ENCODE measurements at regions not wholly inside any gene's neighbourhood (a gene's known extent, or its start where the extent isn't known, plus 50 kb on each side); places are given as distances from the start of the nearest gene placed in this dataset.

DNA sequence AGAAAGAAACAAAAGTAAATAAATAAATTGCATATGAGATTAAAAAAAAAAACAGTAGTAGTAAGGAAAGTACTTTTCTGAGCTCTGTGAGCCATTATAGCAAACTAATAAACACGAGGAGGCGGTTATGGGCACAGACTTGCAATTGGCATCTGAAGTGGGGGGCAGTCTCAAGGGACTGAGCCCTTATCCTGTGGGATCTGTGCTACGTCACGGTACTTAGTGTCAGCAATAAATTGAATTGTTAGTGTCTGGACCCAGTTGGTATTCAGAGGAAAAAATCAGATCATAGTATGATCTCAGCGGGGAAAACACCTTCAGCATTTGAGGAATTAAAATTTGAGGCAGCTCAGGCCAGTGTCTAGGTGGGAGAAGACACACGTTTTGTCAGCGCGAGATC is 76.6 kb upstream of the TEX51 start:
- H3K27ac Mint-ChIP-seq, result no peak overlapping the region
- no peaks in the 10 kb centered on the region for H3K4me1 Mint-ChIP-seq (ENCODE audit: low read depth)
- DNase-seq, result no peak
- POLR2A ChIA-PET, result no interaction called here
- peaks cover 14% of the 10 kb centered on the region for H3K27me3 Mint-ChIP-seq
- H3K9me3 Mint-ChIP-seq, result no peaks in the 10 kb centered on the region
- CTCF ChIA-PET, result no interaction called here
- no peaks in the 10 kb centered on the region for H3K36me3 Mint-ChIP-seq
- no peak overlapping the region for H3K4me3 Mint-ChIP-seq
- intact Hi-C loops (cut with micrococcal nuclease), result no loop called here

DNA sequence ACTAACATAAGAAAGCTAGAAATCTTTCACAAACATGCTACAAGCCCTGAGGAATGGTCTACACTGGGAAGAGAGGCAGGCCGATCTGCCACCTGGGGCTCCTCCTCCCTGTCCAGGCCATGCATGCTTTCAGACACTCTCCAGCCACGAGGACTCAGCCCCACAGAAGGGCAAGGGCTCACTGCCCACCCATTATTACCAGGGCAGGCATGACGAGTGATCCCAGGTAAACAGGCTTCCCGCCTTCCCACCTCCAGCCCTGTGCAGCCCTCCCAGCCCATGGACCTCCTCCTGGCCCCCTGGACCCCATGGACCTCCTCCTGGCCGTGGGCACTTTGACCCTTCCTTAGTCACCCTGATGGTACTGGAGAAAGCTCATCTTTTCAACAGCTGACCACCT is 75.8 kb upstream of the TEX51 start:
- Mint-ChIP-seq H3K36me3 (no peaks in the 10 kb centered on the region), H3K4me3 (no peak overlapping the region), H3K4me1 (ENCODE audit: low read depth) (no peaks in the 10 kb centered on the region), H3K27ac (no peak overlapping the region), H3K9me3 (no peaks in the 10 kb centered on the region), H3K27me3 (peaks cover 14% of the 10 kb centered on the region)
- ChIA-PET CTCF (interaction anchor here (0.6 kb wide), 1 partner anchor 546 kb away, joined by 3 read pairs; no protein-coding TSS in a partner anchor), POLR2A (no interaction called here)
- intact Hi-C loops (cut with micrococcal nuclease), result no loop called here
- no peak for DNase-seq

DNA sequence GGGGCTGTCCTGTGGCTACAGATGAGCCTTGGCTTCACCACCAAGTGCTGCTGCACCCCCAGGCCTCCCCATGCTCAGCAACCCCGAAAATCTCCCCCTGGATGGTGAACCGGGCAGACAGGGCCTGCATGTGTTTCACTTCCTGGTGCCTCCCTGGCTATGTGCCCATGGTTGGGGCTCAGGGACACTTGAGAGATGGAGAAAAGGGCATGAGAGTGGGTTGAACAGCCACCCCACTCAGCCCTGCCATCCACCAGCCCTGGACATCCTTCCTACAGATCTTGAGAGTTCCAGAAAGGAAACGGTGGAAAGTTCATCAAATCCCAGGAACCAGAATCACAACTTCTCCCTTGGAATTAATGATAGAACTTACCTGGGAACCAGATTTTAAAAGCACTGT is 74.7 kb upstream of the TEX51 start:
- CTCF ChIA-PET, result no interaction called here
- no peaks in the 10 kb centered on the region for H3K36me3 Mint-ChIP-seq
- H3K9me3 Mint-ChIP-seq, result no peaks in the 10 kb centered on the region
- POLR2A ChIA-PET, result no interaction called here
- H3K27me3 Mint-ChIP-seq, result peaks cover 13% of the 10 kb centered on the region
- H3K4me1 Mint-ChIP-seq (ENCODE audit: low read depth), result no peaks in the 10 kb centered on the region
- H3K4me3 Mint-ChIP-seq, result no peak overlapping the region
- DNase-seq, result no peak
- intact Hi-C loops (cut with micrococcal nuclease), result no loop called here
- H3K27ac Mint-ChIP-seq, result no peak overlapping the region

DNA sequence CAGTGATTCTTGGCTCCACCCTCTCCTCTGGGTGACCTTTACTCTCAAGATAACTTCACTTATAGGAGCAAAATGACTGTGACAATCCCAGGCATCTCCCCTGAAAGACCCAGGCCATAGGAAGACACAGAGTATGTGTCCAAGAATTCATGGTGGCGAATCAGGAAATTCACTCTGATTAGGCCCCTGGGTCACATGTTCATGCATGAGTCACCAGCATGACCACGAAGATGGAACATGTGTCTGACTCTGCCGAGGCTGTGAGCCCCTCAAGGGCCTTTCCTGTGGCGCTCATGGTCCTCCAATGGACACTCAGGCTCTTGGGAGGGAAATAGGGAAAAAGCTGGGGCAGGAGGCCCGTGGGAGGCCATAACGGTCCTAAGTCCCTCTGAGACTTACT is 74.0 kb upstream of the TEX51 start:
- CTCF ChIA-PET, result no interaction called here
- DNase-seq, result no peak
- intact Hi-C loops (cut with micrococcal nuclease), result no loop called here

DNA sequence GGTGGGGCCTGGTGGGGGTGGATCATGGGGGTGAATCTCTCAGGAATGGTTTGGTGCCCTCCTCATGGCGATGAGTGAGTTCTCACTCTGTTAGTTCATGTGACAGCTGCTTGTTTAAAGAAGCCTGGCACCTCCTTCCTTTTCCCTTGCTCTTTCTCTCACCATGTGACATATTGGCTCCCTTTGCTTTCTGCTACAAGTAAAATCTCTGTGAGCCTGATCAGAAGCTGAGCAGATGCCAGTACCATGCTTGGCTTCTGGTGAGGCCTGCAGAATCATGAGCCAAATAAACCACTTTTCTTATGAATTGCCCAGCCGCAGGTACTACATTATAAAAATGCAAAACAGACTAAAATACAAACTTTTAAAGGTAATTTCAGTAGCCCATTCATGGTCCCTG is 73.4 kb upstream of the TEX51 start:
- Mint-ChIP-seq H3K4me1 (ENCODE audit: low read depth) (no peaks in the 10 kb centered on the region), H3K9me3 (no peaks in the 10 kb centered on the region), H3K36me3 (no peaks in the 10 kb centered on the region), H3K27ac (no peak overlapping the region), H3K4me3 (no peak overlapping the region), H3K27me3 (peaks cover 10% of the 10 kb centered on the region)
- ChIA-PET POLR2A (no interaction called here), CTCF (no interaction called here)
- no peak for DNase-seq
- intact Hi-C loops (cut with micrococcal nuclease), result no loop called here

More for the DNA sequence above, 74.0 kb upstream of the TEX51 start:
- Mint-ChIP-seq H3K9me3 (no peaks in the 10 kb centered on the region), H3K36me3 (no peaks in the 10 kb centered on the region), H3K4me1 (ENCODE audit: low read depth) (no peaks in the 10 kb centered on the region), H3K4me3 (no peak overlapping the region), H3K27ac (no peak overlapping the region), H3K27me3 (peaks cover 11% of the 10 kb centered on the region)
- POLR2A ChIA-PET, result no interaction called here

DNA sequence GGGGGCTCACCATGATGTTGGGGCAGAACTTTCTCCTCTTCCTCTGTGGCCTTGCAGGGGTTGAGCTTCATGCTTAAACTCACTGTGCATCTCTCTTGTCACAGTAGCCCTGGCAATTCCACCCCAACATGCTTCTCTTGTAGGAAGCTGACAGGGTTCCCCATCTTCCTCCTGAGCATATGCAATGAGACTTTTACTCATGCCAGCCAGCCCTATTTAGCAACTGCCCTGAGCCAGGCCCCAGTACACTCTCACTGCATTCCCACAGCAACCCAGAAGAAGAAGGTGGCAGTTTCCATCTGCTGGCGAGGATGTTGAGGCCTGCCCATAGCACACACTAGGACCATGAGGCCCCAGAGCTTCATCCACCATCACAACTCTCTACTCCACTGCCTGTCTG is 72.2 kb upstream of the TEX51 start:
- Mint-ChIP-seq H3K27me3 (peaks cover 1% of the 10 kb centered on the region), H3K27ac (no peak overlapping the region)
- CTCF ChIA-PET, result no interaction called here

DNA sequence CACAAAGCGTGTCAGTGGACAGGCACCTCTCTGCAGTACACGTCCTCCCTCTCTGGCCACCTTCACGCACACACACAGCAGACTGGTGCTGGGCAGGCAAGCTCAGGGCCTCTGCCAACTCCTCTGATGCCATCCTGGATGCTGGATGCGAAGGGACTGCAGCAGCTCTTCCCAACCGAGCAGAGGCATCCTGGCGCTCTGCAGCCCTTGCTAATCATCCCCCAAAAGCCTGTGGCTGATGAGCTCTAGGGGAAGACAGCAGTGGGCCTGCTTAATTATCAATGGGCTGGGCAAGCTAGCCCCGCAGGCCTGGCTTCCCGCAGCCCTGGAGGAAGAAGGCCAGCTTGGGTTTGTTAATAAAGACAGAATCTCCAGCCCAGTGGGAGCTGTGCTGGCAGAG is 71.3 kb upstream of the TEX51 start:
- CTCF ChIA-PET, result no interaction called here
- no peaks in the 10 kb centered on the region for H3K36me3 Mint-ChIP-seq
- no peak for DNase-seq
- POLR2A ChIA-PET, result no interaction called here
- no peaks in the 10 kb centered on the region for H3K9me3 Mint-ChIP-seq
- H3K4me3 Mint-ChIP-seq, result no peak overlapping the region
- no peaks in the 10 kb centered on the region for H3K4me1 Mint-ChIP-seq (ENCODE audit: low read depth)
- intact Hi-C loops (cut with micrococcal nuclease), result no loop called here
- no peak overlapping the region for H3K27ac Mint-ChIP-seq
- H3K27me3 Mint-ChIP-seq, result peaks cover 1% of the 10 kb centered on the region

More for the DNA sequence above, 72.2 kb upstream of the TEX51 start:
- Mint-ChIP-seq H3K4me1 (ENCODE audit: low read depth) (no peaks in the 10 kb centered on the region), H3K9me3 (no peaks in the 10 kb centered on the region), H3K4me3 (no peak overlapping the region), H3K36me3 (no peaks in the 10 kb centered on the region)
- POLR2A ChIA-PET, result no interaction called here
- intact Hi-C loops (cut with micrococcal nuclease), result no loop called here
- DNase-seq, result no peak

DNA sequence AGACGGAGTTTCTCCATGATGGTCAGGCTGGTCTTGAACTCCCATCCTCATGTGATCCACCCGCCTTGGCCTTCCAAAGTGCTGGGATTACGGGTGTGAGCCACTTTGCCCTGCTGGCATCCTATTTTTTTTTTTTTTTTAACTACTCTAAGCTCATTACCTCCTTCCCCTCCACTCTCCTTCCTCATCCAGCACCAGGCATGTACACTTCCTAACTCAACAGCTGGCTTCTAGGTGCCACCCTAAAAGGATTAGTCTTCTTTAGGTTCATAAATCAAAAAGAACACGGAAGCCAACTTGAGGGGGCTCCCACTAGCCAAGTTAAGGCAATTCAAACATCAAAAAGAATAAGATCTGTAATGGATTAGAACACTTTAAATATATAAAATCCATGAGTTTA is 70.6 kb upstream of the TEX51 start:
- Mint-ChIP-seq H3K4me1 (ENCODE audit: low read depth) (no peaks in the 10 kb centered on the region), H3K27ac (no peak overlapping the region), H3K27me3 (peaks cover 1% of the 10 kb centered on the region), H3K4me3 (no peak overlapping the region), H3K36me3 (no peaks in the 10 kb centered on the region), H3K9me3 (no peaks in the 10 kb centered on the region)
- no peak for DNase-seq
- CTCF ChIA-PET, result no interaction called here
- POLR2A ChIA-PET, result no interaction called here
- intact Hi-C loops (cut with micrococcal nuclease), result no loop called here

DNA sequence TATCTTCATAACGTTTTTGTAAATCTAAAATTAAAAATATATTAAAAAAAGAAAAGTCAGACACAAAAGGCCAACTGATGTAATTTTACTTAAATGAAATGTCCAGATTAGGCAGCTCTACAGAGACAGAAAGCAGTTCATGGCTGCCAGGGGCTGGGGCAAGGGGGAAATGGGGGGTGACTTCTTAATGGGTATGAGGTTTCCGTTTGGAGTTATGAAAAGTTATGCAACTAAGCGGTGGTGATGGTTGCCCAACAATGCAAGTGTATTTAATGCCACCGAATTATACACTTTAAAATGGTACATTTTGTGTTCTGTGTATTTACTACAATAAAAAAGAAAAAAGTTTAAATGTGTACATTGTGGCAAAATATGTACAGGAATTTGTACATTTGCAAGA is 70.2 kb upstream of the TEX51 start:
- Mint-ChIP-seq H3K27me3 (peaks cover 1% of the 10 kb centered on the region), H3K27ac (no peak overlapping the region), H3K36me3 (no peaks in the 10 kb centered on the region), H3K4me1 (ENCODE audit: low read depth) (no peaks in the 10 kb centered on the region), H3K9me3 (no peaks in the 10 kb centered on the region), H3K4me3 (no peak overlapping the region)
- POLR2A ChIA-PET, result no interaction called here
- intact Hi-C loops (cut with micrococcal nuclease), result no loop called here
- DNase-seq, result no peak
- CTCF ChIA-PET, result no interaction called here

DNA sequence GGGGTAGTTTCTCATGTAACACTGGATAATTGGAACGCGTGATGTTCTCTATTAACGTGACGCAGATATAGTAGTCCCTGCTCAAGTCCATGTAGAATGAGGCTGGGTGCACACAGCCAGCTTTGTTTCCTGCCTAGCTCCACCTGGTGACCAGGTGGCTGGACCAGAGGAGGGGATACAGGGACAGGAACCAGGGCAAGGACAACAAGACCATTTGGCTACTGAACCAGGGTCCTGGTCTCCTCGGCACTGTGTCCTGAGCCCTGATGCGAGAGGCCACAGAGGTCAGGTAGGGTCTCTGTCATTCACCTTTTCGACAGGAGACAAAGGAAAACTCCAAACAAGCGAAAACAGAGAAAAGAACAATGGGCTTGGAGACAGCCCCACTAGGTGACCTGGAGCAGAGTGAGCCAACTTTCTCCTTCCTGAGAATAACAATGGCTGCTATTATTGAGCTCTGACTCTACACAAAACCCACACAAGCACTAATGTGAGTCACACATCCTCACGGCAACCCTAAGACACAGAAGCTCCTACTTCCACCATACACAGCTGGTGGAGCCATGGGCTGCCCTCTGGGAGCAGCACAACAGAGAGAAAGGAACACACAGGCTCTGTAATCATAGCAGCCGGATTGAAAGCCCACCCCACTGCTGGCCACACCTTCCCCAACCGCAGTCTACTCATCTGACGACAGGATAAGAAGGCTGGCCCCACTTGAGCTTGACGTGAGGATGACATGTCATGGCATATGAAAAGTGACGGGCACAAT is 67.3 kb upstream of the TEX51 start:
- no peaks in the 10 kb centered on the region for H3K9me3 Mint-ChIP-seq
- CTCF ChIA-PET, result no interaction called here
- no peak for DNase-seq

DNA sequence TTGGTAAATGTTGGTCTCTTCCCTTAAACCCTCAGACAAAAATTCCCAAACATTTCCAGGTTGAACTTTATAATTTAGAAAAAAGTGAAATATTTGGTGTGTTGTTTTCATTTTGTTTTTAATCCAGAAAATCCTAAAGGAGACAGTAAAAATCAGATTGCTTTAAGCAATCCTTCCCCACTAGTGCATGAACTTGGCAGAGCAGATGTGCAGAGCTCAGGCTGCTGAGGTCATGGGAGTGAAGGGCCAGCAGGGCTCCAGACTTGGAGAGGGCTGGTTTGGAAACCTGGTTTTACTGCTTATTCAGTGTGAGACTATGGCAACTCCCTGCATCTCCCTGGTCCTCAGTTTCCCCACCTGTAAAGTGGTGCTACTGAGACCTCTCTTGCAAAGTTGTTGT is 66.7 kb upstream of the TEX51 start:
- CTCF ChIA-PET, result no interaction called here

More for the DNA sequence above, 67.3 kb upstream of the TEX51 start:
- Mint-ChIP-seq H3K36me3 (no peaks in the 10 kb centered on the region), H3K4me1 (ENCODE audit: low read depth) (no peaks in the 10 kb centered on the region), H3K4me3 (no peak overlapping the region), H3K27me3 (peaks cover 1% of the 10 kb centered on the region), H3K27ac (no peak overlapping the region)
- intact Hi-C loops (cut with micrococcal nuclease), result no loop called here
- POLR2A ChIA-PET, result no interaction called here

DNA sequence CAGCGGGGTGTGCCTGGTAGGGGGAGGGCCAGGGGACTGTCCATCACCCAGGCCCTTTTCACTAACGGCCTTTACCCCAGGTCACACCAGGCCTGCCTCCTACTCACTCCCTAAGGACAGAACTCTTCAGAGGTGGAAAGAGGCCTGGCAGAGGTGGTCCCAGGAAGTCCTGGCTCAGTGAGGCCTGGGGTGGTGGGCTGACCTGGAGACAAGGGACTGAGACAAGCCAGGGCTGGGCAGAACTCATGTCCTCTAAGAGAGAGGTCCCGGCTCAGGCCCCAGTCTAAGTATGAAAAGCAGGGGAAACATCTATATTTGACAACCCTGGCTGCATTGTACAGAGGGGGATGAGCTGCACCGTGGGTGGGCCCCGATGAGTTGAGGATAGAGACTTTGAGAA is 65.9 kb upstream of the TEX51 start:
- intact Hi-C loops (cut with micrococcal nuclease), result no loop called here
- DNase-seq, result no peak
- H3K36me3 Mint-ChIP-seq, result no peaks in the 10 kb centered on the region
- no peak overlapping the region for H3K4me3 Mint-ChIP-seq
- peaks cover 1% of the 10 kb centered on the region for H3K27me3 Mint-ChIP-seq
- ChIA-PET CTCF (no interaction called here), POLR2A (no interaction called here)
- no peaks in the 10 kb centered on the region for H3K9me3 Mint-ChIP-seq
- no peaks in the 10 kb centered on the region for H3K4me1 Mint-ChIP-seq (ENCODE audit: low read depth)
- H3K27ac Mint-ChIP-seq, result no peak overlapping the region

More for the DNA sequence above, 66.7 kb upstream of the TEX51 start:
- Mint-ChIP-seq H3K36me3 (no peaks in the 10 kb centered on the region), H3K4me3 (no peak overlapping the region), H3K9me3 (no peaks in the 10 kb centered on the region), H3K27me3 (peaks cover 1% of the 10 kb centered on the region), H3K4me1 (ENCODE audit: low read depth) (no peaks in the 10 kb centered on the region), H3K27ac (no peak overlapping the region)
- POLR2A ChIA-PET, result no interaction called here
- intact Hi-C loops (cut with micrococcal nuclease), result no loop called here
- no peak for DNase-seq

DNA sequence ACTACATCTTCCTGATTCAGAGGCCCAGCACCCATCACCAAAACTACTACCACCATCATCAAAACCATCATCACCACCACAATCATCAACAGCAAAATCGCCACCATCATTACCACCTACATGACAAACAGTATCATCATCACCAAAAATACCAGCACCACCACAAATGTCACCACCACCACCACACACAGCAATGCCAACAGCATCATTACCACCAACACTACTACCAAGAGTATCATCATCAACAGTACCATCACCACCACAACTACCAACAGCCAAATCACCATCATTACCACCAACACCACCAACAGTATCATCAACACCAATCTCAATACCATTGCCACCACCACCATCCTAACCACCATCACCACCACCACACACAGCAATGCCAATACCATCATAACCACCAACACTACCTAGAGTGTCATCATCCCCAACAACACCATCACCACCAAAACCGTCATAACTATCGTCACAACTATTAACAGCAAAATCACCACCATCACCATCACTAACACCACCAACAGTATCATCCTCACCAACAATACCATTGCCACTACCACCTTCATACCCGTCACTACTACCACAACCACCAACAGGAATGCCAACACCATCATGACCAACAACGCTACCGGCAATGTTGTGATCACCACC is 64.6 kb upstream of the TEX51 start:
- ChIA-PET POLR2A (no interaction called here), CTCF (no interaction called here)
- Mint-ChIP-seq H3K36me3 (no peaks in the 10 kb centered on the region), H3K4me3 (no peak overlapping the region), H3K27me3 (peaks cover 2% of the 10 kb centered on the region), H3K9me3 (no peaks in the 10 kb centered on the region), H3K4me1 (ENCODE audit: low read depth) (no peaks in the 10 kb centered on the region), H3K27ac (no peak overlapping the region)
- intact Hi-C loops (cut with micrococcal nuclease), result no loop called here
- no peak for DNase-seq

Measured in activated CD4-positive, alpha-beta memory T cell treated with anti-CD3 and anti-CD28 coated beads for 36 hours (primary cell).